HepG2 (cell line): ENCODE measurements at regions not wholly inside any gene's neighbourhood (a gene's known extent, or its start where the extent isn't known, plus 50 kb on each side); places are given as distances from the start of the nearest gene placed in this dataset.

Source experiments
- ARID4A ChIP-seq: sonication (generic); formaldehyde crosslinking; IDR thresholded peaks from 2 replicates; pipeline ENCODE4 v1.5.0; 2020; ENCODE audit warnings: mild to moderate bottlenecking, missing genetic modification reagents, borderline replicate concordance
- ARNT ChIP-seq: fragments of 450-650 bp; IDR thresholded peaks from 2 replicates; pipeline ENCODE4 v1.6.1; 2017
- FOXA3 ChIP-seq: IDR thresholded peaks from 2 replicates; pipeline ENCODE4 v1.6.1; 2016; ENCODE audit warnings: missing genetic modification reagents, missing compliant biosample characterization
- KDM2A ChIP-seq: sonication (generic); formaldehyde crosslinking; IDR thresholded peaks from 2 replicates; pipeline ENCODE4 v1.4.0; 2020; ENCODE audit warnings: low read depth, missing genetic modification reagents, borderline replicate concordance
- MLX ChIP-seq: IDR thresholded peaks from 2 replicates; pipeline ENCODE4 v1.6.1; 2016
- MNT ChIP-seq: fragments of 450-650 bp; IDR thresholded peaks from 2 replicates; pipeline ENCODE4 v1.6.1; 2016
- REL ChIP-seq: sonication (generic); formaldehyde crosslinking; conservative IDR thresholded peaks from 2 replicates; pipeline ENCODE4 v1.8.0; 2022; ENCODE audit warnings: mild to moderate bottlenecking, missing genetic modification reagents, moderate library complexity
- REST ChIP-seq, 2 experiments: IDR thresholded peaks; 2 replicates each; pipeline ENCODE4 v1.6.1; 2011 to 2012; ENCODE audit warnings: low read length in 2 of 2, borderline replicate concordance in 1 of 2, low read depth in 1 of 2, mild to moderate bottlenecking in 1 of 2, moderate library complexity in 1 of 2
- ZFP1 ChIP-seq: IDR thresholded peaks from 2 replicates; pipeline ENCODE4 v1.6.1; 2016
- ZNF589 ChIP-seq: sonication (generic); formaldehyde crosslinking; conservative IDR thresholded peaks from 2 replicates; pipeline ENCODE4 v1.8.0; 2022; ENCODE audit warnings: mild to moderate bottlenecking, moderate library complexity, missing genetic modification reagents
- ZNF784 ChIP-seq: sonication (generic); formaldehyde crosslinking; IDR thresholded peaks from 2 replicates; pipeline ENCODE4 v1.5.1; 2020; ENCODE audit warnings: missing genetic modification reagents, mild to moderate bottlenecking, borderline replicate concordance

GRCh38 chr2:111698743-111699554, 185.0 kb downstream of the ANAPC1 start (continued):
- TF ChIP-seq REST (IDR thresholded peaks at IDR 0.05; ENCODE audit: borderline replicate concordance in 1 of 2, low read depth in 1 of 2, low read length in 2 of 2), result 0 out of 4 replicates have a peak, but pooled peaks of 1 of the 2 experiments have one; percentile 8
- TF ChIP-seq REL, result no peak
- no peak for TF ChIP-seq ZFP1
- no peak for TF ChIP-seq ZNF589 (CRISPR knock-in tag)
- no peak for TF ChIP-seq ZNF784 (CRISPR knock-in tag)
- TF ChIP-seq FOXA3, result peak; percentile 38; the same call in 1 of the 2 replicates
- no peak for TF ChIP-seq ARNT
- TF ChIP-seq ARID4A (CRISPR knock-in tag), result peak; percentile 67; the same call in 1 of the 2 replicates
- TF ChIP-seq MLX, result no peak; the same call in 1 of the 2 replicates
- peak; percentile 73 for TF ChIP-seq KDM2A (CRISPR knock-in tag)
- peak; percentile 79 for TF ChIP-seq MNT
